Trophoblast cell (in vitro differentiated cells and primary cell): ENCODE measurements at regions not wholly inside any gene's neighbourhood (a gene's known extent, or its start where the extent isn't known, plus 50 kb on each side); places are given as distances from the start of the nearest gene placed in this dataset.
A peak's percentile ranks its signal among the peaks of the same experiment; 100 is the strongest.

Source experiments
- DNase-seq, 2 donors: peaks; one replicate each; pipeline ENCODE4 v3.0.0-alpha.2; 2016
- H2AFZ ChIP-seq: 2 replicates; pipeline ENCODE4 v1.6.1; 2013; ENCODE audit warnings: low read length, moderate library complexity, mild to moderate bottlenecking; ENCODE audit not compliant: insufficient read depth, poor library complexity
- H2AK5ac ChIP-seq: 2 replicates; pipeline ENCODE4 v1.6.1; 2013; ENCODE audit warnings: mild to moderate bottlenecking, low read length
- H2BK120ac ChIP-seq: 2 replicates; pipeline ENCODE4 v1.6.1; 2013; ENCODE audit warnings: low read length, mild to moderate bottlenecking, moderate library complexity; ENCODE audit not compliant: insufficient read depth, poor library complexity
- H2BK12ac ChIP-seq: 2 replicates; pipeline ENCODE4 v1.6.1; 2013; ENCODE audit warnings: mild to moderate bottlenecking, low read length, moderate library complexity
- H2BK5ac ChIP-seq: 2 replicates; pipeline ENCODE4 v1.6.1; 2013; ENCODE audit warnings: low read length, low read depth, moderate library complexity, mild to moderate bottlenecking; ENCODE audit not compliant: poor library complexity
- H3K14ac ChIP-seq: 2 replicates; pipeline ENCODE4 v1.6.1; 2013; ENCODE audit warnings: mild to moderate bottlenecking, low read length
- H3K18ac ChIP-seq: 2 replicates; pipeline ENCODE4 v1.6.1; 2013; ENCODE audit warnings: mild to moderate bottlenecking, low read length
- H3K23ac ChIP-seq: 2 replicates; pipeline ENCODE4 v1.6.1; 2013; ENCODE audit warnings: low read length
- H3K27ac ChIP-seq: 2 replicates; pipeline ENCODE4 v1.5.1; 2013; ENCODE audit warnings: low read depth, mild to moderate bottlenecking, inconsistent platforms, low read length, moderate library complexity
- H3K27me3 ChIP-seq: 2 replicates; pipeline ENCODE4 v1.6.1; 2013; ENCODE audit warnings: inconsistent platforms, mild to moderate bottlenecking, low read length, moderate library complexity; ENCODE audit not compliant: insufficient read depth
- H3K36me3 ChIP-seq, 2 experiments: 1 replicate in 1 of 2; 2 replicates in 1 of 2; pipeline ENCODE4 v1.6.1; 2013; ENCODE audit warnings: low read length in 2 of 2, mild to moderate bottlenecking in 2 of 2, moderate library complexity in 1 of 2; ENCODE audit not compliant: insufficient read depth in 2 of 2, control insufficient read depth in 1 of 2
- H3K4ac ChIP-seq: 2 replicates; pipeline ENCODE4 v1.6.1; 2013; ENCODE audit warnings: low read depth, mild to moderate bottlenecking, low read length, moderate library complexity
- H3K4me1 ChIP-seq, 2 experiments: 1 replicate in 1 of 2; 2 replicates in 1 of 2; pipeline ENCODE4 v1.6.1; 2013; ENCODE audit warnings: low read length in 2 of 2, mild to moderate bottlenecking in 2 of 2, moderate library complexity in 1 of 2; ENCODE audit not compliant: insufficient read depth in 2 of 2, control insufficient read depth in 1 of 2
- H3K4me2 ChIP-seq: 2 replicates; pipeline ENCODE4 v1.6.1; 2013; ENCODE audit warnings: inconsistent platforms, mild to moderate bottlenecking, low read length, moderate library complexity
- H3K4me3 ChIP-seq: 2 replicates; pipeline ENCODE4 v1.5.1; 2013; ENCODE audit warnings: mild to moderate bottlenecking, low read depth, low read length, inconsistent platforms
- H3K79me1 ChIP-seq: one replicate; pipeline ENCODE4 v1.6.1; 2013; ENCODE audit warnings: low read length
- H3K79me2 ChIP-seq: 2 replicates; pipeline ENCODE4 v1.6.1; 2013; ENCODE audit warnings: low read length, mild to moderate bottlenecking; ENCODE audit not compliant: control insufficient read depth, insufficient read depth, poor library complexity
- H3K9ac ChIP-seq: 2 replicates; pipeline ENCODE4 v1.6.1; 2013; ENCODE audit warnings: mild to moderate bottlenecking, low read length
- H3K9me3 ChIP-seq: 2 replicates; pipeline ENCODE4 v1.6.1; 2013; ENCODE audit warnings: low read depth, mild to moderate bottlenecking, control low read depth, inconsistent platforms, low read length; ENCODE audit not compliant: insufficient read depth
- H4K12ac ChIP-seq: 2 replicates; pipeline ENCODE4 v1.6.1; 2013; ENCODE audit warnings: low read depth, mild to moderate bottlenecking, low read length, moderate library complexity
- H4K8ac ChIP-seq: 2 replicates; pipeline ENCODE4 v1.6.1; 2013; ENCODE audit warnings: low read depth, mild to moderate bottlenecking, low read length, moderate library complexity
- H4K91ac ChIP-seq: one replicate; pipeline ENCODE4 v1.6.1; 2013; ENCODE audit warnings: low read depth, mild to moderate bottlenecking, low read length, moderate library complexity
- WGBS: extraction: QIAGEN DNeasy Blood & Tissue Kit; methylation state at CpG from one replicate; pipeline ENCODE4 v1.1.7; 2013; ENCODE audit warnings: missing lambda C conversion rate; ENCODE audit not compliant: insufficient read length, insufficient coverage; ENCODE audit errors: extremely low coverage; 5-methylcytosine and 5-hydroxymethylcytosine counted together

DNA sequence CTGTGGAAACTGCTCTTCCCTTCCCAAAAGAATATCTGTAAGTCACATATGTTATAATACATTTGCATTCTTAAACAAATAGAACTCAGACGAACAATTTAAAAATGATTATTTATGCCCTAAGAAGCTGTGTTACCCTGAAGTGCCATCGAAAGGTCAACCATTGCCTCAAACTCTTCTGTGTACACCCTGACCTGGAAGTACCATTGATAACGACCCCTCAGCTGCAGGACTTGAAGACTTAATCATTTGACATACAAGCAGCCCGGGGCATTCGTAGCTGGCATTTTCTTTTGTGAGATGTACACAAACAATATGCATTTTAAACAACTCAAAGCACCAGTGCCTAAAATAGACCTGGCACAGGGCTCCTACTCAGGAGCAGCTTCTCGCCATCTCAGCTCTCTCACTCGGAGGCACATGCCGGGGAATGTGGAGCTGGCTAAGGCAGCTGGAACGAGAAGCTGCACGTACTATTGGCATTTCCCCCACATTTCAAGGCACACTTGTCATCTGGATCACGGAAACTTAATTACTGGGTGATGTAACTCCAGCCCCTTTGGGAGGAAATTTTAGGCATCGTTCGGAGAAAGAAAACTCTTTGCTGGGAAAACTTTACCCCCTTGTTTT lies 170.0 kb upstream of the GALNT5 start:
- Histone ChIP-seq H2BK5ac (no peak overlapping the region), H3K23ac (no peak overlapping the region), H2AFZ (no peak overlapping the region), H3K9ac (no peak overlapping the region), H3K4me3 (no peak overlapping the region), H2AK5ac (no peak overlapping the region), H3K4ac (no peak overlapping the region), H3K27ac (no peak overlapping the region), H3K14ac (no peak overlapping the region), H3K4me1 (peaks cover 0 to 4% of the 10 kb centered on the region in 2 experiments), H3K79me2 (no peaks in the 10 kb centered on the region), H3K36me3 (no peaks in the 10 kb centered on the region), H4K91ac (no peak overlapping the region), H2BK12ac (peak overlapping the region; percentile 30), H3K18ac (no peak overlapping the region), H3K27me3 (no peaks in the 10 kb centered on the region), H4K12ac (no peak overlapping the region), H3K79me1 (no peaks in the 10 kb centered on the region), H3K9me3 (peaks cover 1% of the 10 kb centered on the region), H3K4me2 (no peak overlapping the region), H4K8ac (no peak overlapping the region), H2BK120ac (no peak overlapping the region)
- no CpG with 5 or more reads among the region's 13 CpGs for WGBS
- DNase-seq = peak; percentile 2 to 36

DNA sequence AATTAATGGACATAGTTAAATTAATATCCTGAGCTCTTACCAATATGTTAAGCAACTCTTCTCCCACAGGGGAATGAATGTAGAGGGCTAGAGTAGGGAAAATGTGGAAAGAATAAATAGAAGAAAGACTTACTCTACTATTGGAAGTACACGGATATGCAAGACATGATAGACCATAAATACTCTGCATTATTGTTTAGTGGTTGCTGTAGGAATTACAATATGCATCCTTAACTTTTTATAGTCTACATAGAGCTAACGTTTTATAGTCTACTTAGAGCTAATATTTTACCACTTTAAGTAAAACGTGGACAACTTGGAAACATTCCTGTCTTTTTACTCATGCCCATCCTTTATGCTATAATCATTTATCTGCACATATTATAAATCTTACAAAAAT lies 163.8 kb upstream of the GALNT5 start:
- H4K91ac ChIP-seq = no peak overlapping the region
- H3K27ac ChIP-seq = no peak overlapping the region
- DNase-seq = no peak
- H3K36me3 ChIP-seq = no peaks in the 10 kb centered on the region
- no peaks in the 10 kb centered on the region for H3K9me3 ChIP-seq
- H3K79me2 ChIP-seq = no peaks in the 10 kb centered on the region
- no peak overlapping the region for H3K18ac ChIP-seq
- H2BK5ac ChIP-seq = no peak overlapping the region
- H3K27me3 ChIP-seq = no peaks in the 10 kb centered on the region
- H3K4me3 ChIP-seq = no peak overlapping the region
- H4K8ac ChIP-seq = no peak overlapping the region
- WGBS = no CpG with 5 or more reads among the region's 3 CpGs
- no peaks in the 10 kb centered on the region for H3K79me1 ChIP-seq
- no peak overlapping the region for H4K12ac ChIP-seq
- H3K23ac ChIP-seq = no peak overlapping the region
- H2BK12ac ChIP-seq = no peak overlapping the region
- no peaks in the 10 kb centered on the region for H3K4me1 ChIP-seq
- no peak overlapping the region for H3K4me2 ChIP-seq
- H3K9ac ChIP-seq = no peak overlapping the region
- no peak overlapping the region for H2BK120ac ChIP-seq
- H2AK5ac ChIP-seq = no peak overlapping the region
- H3K14ac ChIP-seq = no peak overlapping the region
- H3K4ac ChIP-seq = no peak overlapping the region
- H2AFZ ChIP-seq = no peak overlapping the region

DNA sequence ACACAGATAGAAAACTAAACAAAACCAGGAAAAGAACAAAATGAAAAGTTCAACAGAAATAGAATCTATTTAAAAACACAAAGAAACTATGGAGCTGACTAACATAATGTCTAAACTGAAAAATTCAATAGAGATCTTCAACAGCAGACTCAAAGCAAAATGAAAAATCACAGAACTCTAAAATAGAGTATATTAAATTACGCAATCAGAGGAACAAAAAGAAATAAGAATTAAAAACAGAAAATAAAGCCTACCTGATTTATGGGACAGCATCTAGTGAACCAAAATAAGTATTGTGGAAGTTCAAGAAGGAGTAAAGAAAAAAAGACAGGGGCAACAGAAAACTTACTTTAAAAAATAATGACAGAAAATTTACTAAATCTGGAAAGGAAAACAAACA lies 152.1 kb upstream of the GALNT5 start:
- Histone ChIP-seq H3K4ac (no peak overlapping the region), H2BK120ac (no peak overlapping the region), H3K23ac (no peak overlapping the region), H3K9ac (no peak overlapping the region), H2BK5ac (no peak overlapping the region), H2AFZ (no peak overlapping the region), H3K4me2 (no peak overlapping the region), H4K91ac (no peak overlapping the region), H3K27ac (no peak overlapping the region), H3K4me3 (no peak overlapping the region), H2BK12ac (no peak overlapping the region), H3K27me3 (no peaks in the 10 kb centered on the region), H4K8ac (no peak overlapping the region), H3K79me2 (no peaks in the 10 kb centered on the region), H2AK5ac (no peak overlapping the region), H3K18ac (no peak overlapping the region), H3K9me3 (no peaks in the 10 kb centered on the region), H4K12ac (no peak overlapping the region), H3K79me1 (no peaks in the 10 kb centered on the region), H3K36me3 (no peaks in the 10 kb centered on the region), H3K4me1 (peaks cover 0 to 5% of the 10 kb centered on the region in 2 experiments), H3K14ac (no peak overlapping the region)
- no CpG with 5 or more reads among the region's 1 CpG for WGBS
- no peak for DNase-seq

DNA sequence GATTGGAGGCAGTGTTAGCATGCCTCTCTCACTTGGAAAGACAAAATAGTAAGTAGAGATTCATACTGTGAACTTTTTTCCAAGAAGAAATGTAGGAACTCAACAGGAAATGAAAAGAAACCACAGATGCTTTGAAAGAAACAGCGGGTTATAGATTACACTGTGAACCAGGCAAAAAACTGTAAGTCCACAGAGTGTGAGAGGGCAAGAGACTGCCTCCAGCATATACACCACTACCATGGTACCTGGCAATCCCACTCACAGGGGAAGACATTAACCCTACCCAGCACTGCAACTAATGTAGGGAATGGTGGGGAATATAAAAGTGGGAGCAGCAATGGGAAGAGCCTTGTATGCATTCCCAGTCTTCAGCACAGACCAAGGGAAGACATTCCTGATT lies 150.6 kb upstream of the GALNT5 start:
- no peaks in the 10 kb centered on the region for H3K36me3 ChIP-seq
- no peaks in the 10 kb centered on the region for H3K27me3 ChIP-seq
- H4K8ac ChIP-seq = no peak overlapping the region
- no peak overlapping the region for H2BK5ac ChIP-seq
- no peak for DNase-seq
- H3K4me2 ChIP-seq = no peak overlapping the region
- WGBS = no CpG with 5 or more reads among the region's 1 CpG
- H4K91ac ChIP-seq = no peak overlapping the region
- no peak overlapping the region for H3K27ac ChIP-seq
- H2AFZ ChIP-seq = no peak overlapping the region
- no peak overlapping the region for H2AK5ac ChIP-seq
- H3K9ac ChIP-seq = no peak overlapping the region
- no peak overlapping the region for H4K12ac ChIP-seq
- no peak overlapping the region for H3K18ac ChIP-seq
- peaks cover 0 to 5% of the 10 kb centered on the region in 2 experiments for H3K4me1 ChIP-seq
- no peak overlapping the region for H3K14ac ChIP-seq
- no peak overlapping the region for H3K4me3 ChIP-seq
- H3K23ac ChIP-seq = no peak overlapping the region
- no peak overlapping the region for H2BK120ac ChIP-seq
- H3K4ac ChIP-seq = no peak overlapping the region
- no peaks in the 10 kb centered on the region for H3K9me3 ChIP-seq
- no peak overlapping the region for H2BK12ac ChIP-seq
- no peaks in the 10 kb centered on the region for H3K79me2 ChIP-seq
- H3K79me1 ChIP-seq = no peaks in the 10 kb centered on the region
